Spleen (tissue), 11 donors: ENCODE measurements at regions not wholly inside any gene's neighbourhood (a gene's known extent, or its start where the extent isn't known, plus 50 kb on each side); places are given as distances from the start of the nearest gene placed in this dataset.
"Not testable (repeated sequence)": the region's sequence is repeated elsewhere in the genome, so short reads cannot be mapped to it uniquely, and the experiment has no call there.

ENCODE experiments used
- DNase-seq: peaks from one replicate; pipeline ENCODE4 v3.0.0-alpha.2; 2020
- H3K27ac ChIP-seq, 8 donors: fragments of 200-600 bp; sonication (generic) in 7 of 8; 1 replicate in 4 of 8; 2 replicates in 4 of 8; pipeline versions ENCODE4 v1.5.0 to v1.8.0; 2016 to 2021; ENCODE audit warnings: inconsistent platforms in 4 of 8, mild to moderate bottlenecking in 4 of 8, moderate library complexity in 1 of 8
- H3K27me3 ChIP-seq, 7 donors: fragments of 200-600 bp; sonication (generic) in 6 of 7; replicated peaks in 1 of 7; 1 replicate in 4 of 7; 2 replicates in 3 of 7; pipeline versions ENCODE4 v1.5.0 to v1.8.0; 2016 to 2021; ENCODE audit warnings: inconsistent platforms in 3 of 7, mild to moderate bottlenecking in 1 of 7
- H3K36me3 ChIP-seq, 6 donors: fragments of 200-600 bp; sonication (generic) in 5 of 6; 1 replicate in 4 of 6; 2 replicates in 2 of 6; pipeline versions ENCODE4 v1.5.0 to v1.8.0; 2016 to 2021; ENCODE audit warnings: inconsistent platforms in 2 of 6
- H3K4me1 ChIP-seq, 6 donors: fragments of 200-600 bp; sonication (generic) in 5 of 6; 1 replicate in 3 of 6; 2 replicates in 3 of 6; pipeline versions ENCODE4 v1.5.0 to v1.8.0; 2016 to 2021; ENCODE audit warnings: inconsistent platforms in 3 of 6
- H3K4me3 ChIP-seq, 8 donors: fragments of 200-600 bp; sonication (generic) in 7 of 8; 1 replicate in 4 of 8; 2 replicates in 4 of 8; pipeline versions ENCODE4 v1.5.0 to v1.8.0; 2016 to 2021; ENCODE audit warnings: inconsistent platforms in 4 of 8, mild to moderate bottlenecking in 4 of 8, moderate library complexity in 2 of 8
- H3K9me3 ChIP-seq, 8 donors: fragments of 200-600 bp; sonication (generic) in 7 of 8; 1 replicate in 4 of 8; 2 replicates in 4 of 8; pipeline versions ENCODE4 v1.5.0 to v1.8.0; 2016 to 2021; ENCODE audit warnings: inconsistent platforms in 4 of 8
- POLR2A ChIP-seq, 3 donors: fragments of 450-650 bp; IDR thresholded peaks; one replicate each; pipeline ENCODE4 v1.5.1; 2017; ENCODE audit warnings: antibody characterized with exemption in 3 of 3, mild to moderate bottlenecking in 1 of 3
- POLR2AphosphoS5 ChIP-seq, 3 donors: sonication (generic); formaldehyde crosslinking; IDR thresholded peaks; one replicate each; pipeline ENCODE4 v1.5.1; 2017; ENCODE audit warnings: antibody characterized with exemption in 3 of 3
- WGBS, 5 donors: extraction: QIAGEN DNeasy Blood & Tissue Kit in 3 of 5; methylation state at CpG; one replicate each; pipeline versions ENCODE4 v1.1.5 to v1.1.7; 2013 to 2018; 5-methylcytosine and 5-hydroxymethylcytosine counted together
- intact Hi-C: fragments of 100-400 bp; cut with DNase I; formaldehyde crosslinking; loops from one replicate; pipeline ENCODE4 v1.15.0; 2023; ENCODE audit warnings: low total_unique reads
- TF ChIP-seq, protein P1 (sequence below), 11 experiments: fragments of 200-600 bp in 7 of 11; fragments of 450-650 bp in 4 of 11; sonication (generic) in 4 of 11; IDR thresholded peaks in 8 of 11; conservative IDR thresholded peaks in 3 of 11; 1 replicate in 7 of 11; 2 replicates in 4 of 11; pipeline versions ENCODE4 v1.4.0 to v1.8.0; 2016 to 2021; ENCODE audit warnings: antibody characterized with exemption in 11 of 11, inconsistent platforms in 4 of 11, mild to moderate bottlenecking in 1 of 11
- donor health status: healthy with polysubstance abuse.
- donor health status: DM: no; HTN: no; CAD: no; lungs with moderate emphysema.
- donor health status: DM: no; HTN: no; CAD: no.
- donor health status: Bipolar disorder and iron deficiency.
- donor health status: healthy.
- donor health status: DM: no; HTN: no; CAD: no.
- donor health status: DM: yes; HTN: yes; CAD: no.

DNA sequence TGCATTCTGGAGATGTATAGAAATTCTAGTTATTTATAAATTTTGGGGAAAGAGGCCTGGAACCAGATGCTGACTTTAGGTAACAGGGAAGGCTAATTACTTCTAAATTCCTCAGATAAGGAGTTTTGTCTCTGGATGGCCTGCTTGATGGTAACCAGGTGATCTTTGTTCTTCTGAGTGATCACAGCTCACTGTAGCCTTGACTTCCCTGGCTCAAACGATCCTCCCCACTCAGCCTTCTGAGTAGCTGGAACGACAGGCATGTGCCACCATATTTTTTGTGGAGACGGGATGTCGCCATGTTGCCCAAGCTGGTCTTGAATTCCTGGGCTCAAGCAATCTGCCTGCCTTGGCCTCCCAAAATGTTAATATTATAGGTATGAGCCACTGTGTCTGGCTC lies 54.4 kb upstream of the MSH6 start:
- 86 to 94% (median 88%) methylated on average over 4 of the region's 4 CpGs for WGBS, 5 donors
- no peaks in the 10 kb centered on the region for H3K27me3 ChIP-seq
- H3K27ac ChIP-seq: no peak overlapping the region
- no peaks in the 10 kb centered on the region for H3K36me3 ChIP-seq
- peaks cover 0 to 5% (median 0%) of the 10 kb centered on the region in 8 donors for H3K9me3 ChIP-seq
- no peak for DNase-seq
- intact Hi-C loops: no loop called here
- no peak overlapping the region for H3K4me3 ChIP-seq
- peaks cover 0 to 20% (median 3%) of the 10 kb centered on the region in 6 donors for H3K4me1 ChIP-seq
- TF ChIP-seq POLR2AphosphoS5 (IDR thresholded peaks at IDR 0.05) (no peak), POLR2A (IDR thresholded peaks at IDR 0.05) (no peak)
- TF ChIP-seq, protein P1, sequence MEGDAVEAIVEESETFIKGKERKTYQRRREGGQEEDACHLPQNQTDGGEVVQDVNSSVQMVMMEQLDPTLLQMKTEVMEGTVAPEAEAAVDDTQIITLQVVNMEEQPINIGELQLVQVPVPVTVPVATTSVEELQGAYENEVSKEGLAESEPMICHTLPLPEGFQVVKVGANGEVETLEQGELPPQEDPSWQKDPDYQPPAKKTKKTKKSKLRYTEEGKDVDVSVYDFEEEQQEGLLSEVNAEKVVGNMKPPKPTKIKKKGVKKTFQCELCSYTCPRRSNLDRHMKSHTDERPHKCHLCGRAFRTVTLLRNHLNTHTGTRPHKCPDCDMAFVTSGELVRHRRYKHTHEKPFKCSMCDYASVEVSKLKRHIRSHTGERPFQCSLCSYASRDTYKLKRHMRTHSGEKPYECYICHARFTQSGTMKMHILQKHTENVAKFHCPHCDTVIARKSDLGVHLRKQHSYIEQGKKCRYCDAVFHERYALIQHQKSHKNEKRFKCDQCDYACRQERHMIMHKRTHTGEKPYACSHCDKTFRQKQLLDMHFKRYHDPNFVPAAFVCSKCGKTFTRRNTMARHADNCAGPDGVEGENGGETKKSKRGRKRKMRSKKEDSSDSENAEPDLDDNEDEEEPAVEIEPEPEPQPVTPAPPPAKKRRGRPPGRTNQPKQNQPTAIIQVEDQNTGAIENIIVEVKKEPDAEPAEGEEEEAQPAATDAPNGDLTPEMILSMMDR (IDR thresholded peaks at IDR 0.05 in 8 of 11, conservative IDR thresholded peaks at IDR 0.05 in 3 of 11): no peak

- WGBS, 5 donors: 79 to 96% (median 89%) methylated on average over 3 of the region's 3 CpGs
- H3K27me3 ChIP-seq: no peaks in the 10 kb centered on the region
- H3K36me3 ChIP-seq: no peaks in the 10 kb centered on the region
- H3K4me3 ChIP-seq: no peak overlapping the region
- TF ChIP-seq POLR2AphosphoS5 (IDR thresholded peaks at IDR 0.05) (no peak), POLR2A (IDR thresholded peaks at IDR 0.05) (no peak)
- TF ChIP-seq, protein P1 (IDR thresholded peaks at IDR 0.05 in 8 of 11, conservative IDR thresholded peaks at IDR 0.05 in 3 of 11): no peak
- intact Hi-C loops: no loop called here
- no peak for DNase-seq
- peaks cover 0 to 5% (median 0%) of the 10 kb centered on the region in 8 donors for H3K9me3 ChIP-seq
- no peak overlapping the region for H3K27ac ChIP-seq
- H3K4me1 ChIP-seq: peaks cover 0 to 25% (median 3%) of the 10 kb centered on the region in 6 donors
Measured at GRCh38 chr2:47727956-47728355, 55.0 kb upstream of the MSH6 start.

DNA sequence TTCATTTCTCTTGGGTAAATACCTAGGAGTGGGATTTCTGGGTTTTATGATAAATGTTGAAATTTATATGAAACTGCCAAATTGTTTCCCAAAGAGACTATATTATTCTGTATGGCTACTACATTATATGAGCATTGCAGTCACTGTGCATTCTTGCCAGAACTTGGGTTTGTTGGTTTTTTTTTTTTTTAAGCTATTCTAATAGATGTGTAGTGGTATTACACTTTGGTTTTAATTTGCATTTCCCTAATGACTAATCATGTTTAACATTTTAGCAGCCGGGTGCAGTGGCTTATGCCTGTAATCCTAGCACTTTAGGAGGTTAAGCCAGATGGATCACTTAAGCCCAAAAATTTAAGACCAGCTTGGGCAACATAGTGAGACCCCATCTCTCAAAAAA lies 56.0 kb upstream of the MSH6 start:
- H3K27ac ChIP-seq, H3K4me3 ChIP-seq, H3K9me3 ChIP-seq, H3K27me3 ChIP-seq, intact Hi-C loops, H3K36me3 ChIP-seq, DNase-seq: not testable (repeated sequence)
- 45 to 80% (median 63%) methylated on average over 1 of the region's 1 CpG for WGBS, 5 donors
- H3K4me1 ChIP-seq: peaks cover 0 to 25% (median 3%) of the 10 kb centered on the region in 6 donors

- 71 to 83% (median 72%) methylated on average over 2 of the region's 2 CpGs for WGBS, 5 donors
- intact Hi-C loops: no loop called here
- no peak for DNase-seq
- Histone ChIP-seq H3K27me3 (no peaks in the 10 kb centered on the region), H3K27ac (no peak overlapping the region), H3K9me3 (peaks cover 0 to 5% (median 0%) of the 10 kb centered on the region in 8 donors), H3K36me3 (no peaks in the 10 kb centered on the region), H3K4me1 (peaks cover 0 to 25% (median 3%) of the 10 kb centered on the region in 6 donors), H3K4me3 (no peak overlapping the region)
- TF ChIP-seq POLR2A (IDR thresholded peaks at IDR 0.05) (no peak), POLR2AphosphoS5 (IDR thresholded peaks at IDR 0.05) (no peak)
- TF ChIP-seq, protein P1 (IDR thresholded peaks at IDR 0.05 in 8 of 11, conservative IDR thresholded peaks at IDR 0.05 in 3 of 11): no peak
Measured at GRCh38 chr2:47725808-47726207, 57.1 kb upstream of the MSH6 start.
